PFSK-1 (cell line): ENCODE measurements at regions not wholly inside any gene's neighbourhood (a gene's known extent, or its start where the extent isn't known, plus 50 kb on each side); places are given as distances from the start of the nearest gene placed in this dataset.

ENCODE experiments used
- FOXP2 ChIP-seq: optimal IDR thresholded peaks from 2 replicates; pipeline ENCODE3; 2011; ENCODE audit warnings: borderline replicate concordance, control low read depth, inconsistent platforms; ENCODE audit not compliant: insufficient read depth; ENCODE audit errors: extremely low read length, extremely low read depth
- POLR2AphosphoS5 ChIP-seq: IDR thresholded peaks from 2 replicates; pipeline ENCODE4 v1.6.1; 2012; ENCODE audit warnings: low read depth, mild to moderate bottlenecking, control low read depth, low read length, moderate library complexity
- SIN3A ChIP-seq: IDR thresholded peaks from 2 replicates; pipeline ENCODE4 v1.6.1; 2012; ENCODE audit warnings: mild to moderate bottlenecking, low read length, moderate library complexity, borderline replicate concordance; ENCODE audit not compliant: insufficient read depth
- TAF1 ChIP-seq: IDR thresholded peaks from 2 replicates; pipeline ENCODE4 v1.6.1; 2012; ENCODE audit warnings: low read length, control low read depth, borderline replicate concordance; ENCODE audit not compliant: insufficient read depth
- TF ChIP-seq, protein P1 (sequence below), 2 experiments: IDR thresholded peaks; 2 replicates each; pipeline versions ENCODE4 v1.6.1 to v1.8.0; 2011 to 2012; ENCODE audit warnings: low read depth in 2 of 2, low read length in 2 of 2, control low read depth in 1 of 2, inconsistent platforms in 1 of 2, mild to moderate bottlenecking in 1 of 2, moderate library complexity in 1 of 2; ENCODE audit not compliant: insufficient read depth in 1 of 2

DNA sequence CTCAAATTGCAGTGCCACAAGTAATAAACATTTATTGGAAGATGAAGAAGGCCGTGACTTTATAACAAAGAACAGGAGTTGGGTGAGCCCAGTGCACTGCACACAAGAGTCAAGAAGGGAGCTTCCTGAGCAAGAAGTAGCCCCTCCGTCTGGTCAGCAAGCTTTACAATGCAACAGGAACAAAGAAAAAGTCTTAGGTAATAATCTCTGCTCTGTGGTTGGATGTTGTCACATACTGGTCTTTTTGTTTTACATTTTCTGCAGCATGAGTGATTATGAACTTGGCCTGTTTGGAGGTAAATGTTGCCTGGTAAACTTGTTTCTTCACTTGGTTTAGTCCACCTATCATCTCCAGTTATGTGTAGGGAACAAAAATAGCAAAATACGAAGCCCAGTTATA is 157.2 kb downstream of the KDM5D start:
- TF ChIP-seq, protein P1, sequence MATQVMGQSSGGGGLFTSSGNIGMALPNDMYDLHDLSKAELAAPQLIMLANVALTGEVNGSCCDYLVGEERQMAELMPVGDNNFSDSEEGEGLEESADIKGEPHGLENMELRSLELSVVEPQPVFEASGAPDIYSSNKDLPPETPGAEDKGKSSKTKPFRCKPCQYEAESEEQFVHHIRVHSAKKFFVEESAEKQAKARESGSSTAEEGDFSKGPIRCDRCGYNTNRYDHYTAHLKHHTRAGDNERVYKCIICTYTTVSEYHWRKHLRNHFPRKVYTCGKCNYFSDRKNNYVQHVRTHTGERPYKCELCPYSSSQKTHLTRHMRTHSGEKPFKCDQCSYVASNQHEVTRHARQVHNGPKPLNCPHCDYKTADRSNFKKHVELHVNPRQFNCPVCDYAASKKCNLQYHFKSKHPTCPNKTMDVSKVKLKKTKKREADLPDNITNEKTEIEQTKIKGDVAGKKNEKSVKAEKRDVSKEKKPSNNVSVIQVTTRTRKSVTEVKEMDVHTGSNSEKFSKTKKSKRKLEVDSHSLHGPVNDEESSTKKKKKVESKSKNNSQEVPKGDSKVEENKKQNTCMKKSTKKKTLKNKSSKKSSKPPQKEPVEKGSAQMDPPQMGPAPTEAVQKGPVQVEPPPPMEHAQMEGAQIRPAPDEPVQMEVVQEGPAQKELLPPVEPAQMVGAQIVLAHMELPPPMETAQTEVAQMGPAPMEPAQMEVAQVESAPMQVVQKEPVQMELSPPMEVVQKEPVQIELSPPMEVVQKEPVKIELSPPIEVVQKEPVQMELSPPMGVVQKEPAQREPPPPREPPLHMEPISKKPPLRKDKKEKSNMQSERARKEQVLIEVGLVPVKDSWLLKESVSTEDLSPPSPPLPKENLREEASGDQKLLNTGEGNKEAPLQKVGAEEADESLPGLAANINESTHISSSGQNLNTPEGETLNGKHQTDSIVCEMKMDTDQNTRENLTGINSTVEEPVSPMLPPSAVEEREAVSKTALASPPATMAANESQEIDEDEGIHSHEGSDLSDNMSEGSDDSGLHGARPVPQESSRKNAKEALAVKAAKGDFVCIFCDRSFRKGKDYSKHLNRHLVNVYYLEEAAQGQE (IDR thresholded peaks at IDR 0.05; ENCODE audit: insufficient read depth in 1 of 2, low read depth in 2 of 2, low read length in 2 of 2): no peak
- TF ChIP-seq SIN3A (no peak), FOXP2 (no peak), POLR2AphosphoS5 (no peak), TAF1 (no peak)

DNA sequence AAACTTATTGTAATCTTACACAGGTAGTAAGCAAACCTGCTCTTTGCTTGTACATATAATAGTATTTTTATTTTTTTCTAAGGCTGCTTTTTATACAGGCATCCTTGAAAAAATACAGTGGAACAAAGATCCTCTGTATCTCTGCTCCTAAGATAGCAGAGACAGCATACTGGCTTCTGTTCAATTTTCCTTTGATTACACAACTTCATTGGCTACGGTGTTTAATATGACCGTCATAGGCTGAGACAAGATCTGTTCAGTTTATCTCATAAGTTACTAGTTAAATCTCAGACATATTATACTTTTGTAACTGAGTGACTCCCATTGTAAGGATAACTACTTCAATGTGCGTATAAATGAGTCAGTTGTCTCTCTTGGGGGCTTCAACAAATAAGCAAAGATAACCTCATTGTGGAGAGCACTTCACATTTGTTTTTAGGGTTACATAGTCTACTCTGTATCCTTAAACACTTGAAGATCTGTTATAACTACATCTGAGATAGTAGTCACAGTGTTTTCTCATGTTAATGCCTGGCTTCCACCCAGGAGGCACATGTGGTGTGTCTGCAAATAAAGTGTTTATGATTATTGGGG is 166.1 kb downstream of the KDM5D start:
- TF ChIP-seq, protein P1 (IDR thresholded peaks at IDR 0.05; ENCODE audit: insufficient read depth in 1 of 2, low read depth in 2 of 2, low read length in 2 of 2): no peak
- TF ChIP-seq FOXP2 (no peak), POLR2AphosphoS5 (no peak), SIN3A (no peak), TAF1 (no peak)

DNA sequence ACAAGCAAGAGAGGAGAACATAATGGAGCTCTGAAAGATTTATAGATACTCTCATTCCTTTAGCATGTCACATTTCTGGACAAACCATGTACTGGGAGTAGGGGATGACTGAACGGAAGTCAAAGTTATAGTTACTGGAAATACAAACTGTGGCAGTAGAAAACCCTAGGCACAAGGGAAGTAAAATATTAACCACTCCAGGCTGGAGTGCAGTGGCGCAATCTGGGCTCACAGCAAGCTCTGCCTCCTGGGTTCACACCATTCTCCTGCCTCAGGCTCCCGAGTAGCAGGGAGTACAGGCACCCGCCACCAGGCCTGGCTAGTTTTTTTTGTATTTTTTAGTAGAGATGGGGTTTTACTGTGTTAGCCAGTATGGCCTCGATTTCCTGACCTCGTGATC is 167.3 kb downstream of the KDM5D start:
- no peak for TF ChIP-seq POLR2AphosphoS5
- TF ChIP-seq SIN3A: no peak
- TF ChIP-seq FOXP2: no peak
- TF ChIP-seq TAF1: no peak
- TF ChIP-seq, protein P1 (IDR thresholded peaks at IDR 0.05; ENCODE audit: insufficient read depth in 1 of 2, low read depth in 2 of 2, low read length in 2 of 2): no peak

DNA sequence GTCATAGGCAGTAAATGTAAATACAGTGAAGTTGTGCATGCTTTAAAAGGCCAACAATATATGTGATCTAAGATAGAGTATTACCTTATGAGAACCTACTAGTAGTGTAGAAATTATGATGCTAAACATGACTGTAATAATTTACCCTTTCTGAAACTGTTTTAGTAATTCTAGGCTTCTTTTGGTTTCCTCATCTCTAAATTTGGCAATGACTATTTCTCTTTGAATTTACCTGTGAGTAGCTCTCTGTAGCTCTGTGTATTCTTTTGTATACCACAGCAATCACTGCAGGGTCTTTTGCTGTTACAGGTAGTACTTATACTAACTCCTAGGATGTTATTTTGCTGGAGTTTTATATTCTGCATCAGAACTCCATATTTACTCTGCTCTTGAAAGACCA is 169.6 kb downstream of the KDM5D start:
- TF ChIP-seq, protein P1 (IDR thresholded peaks at IDR 0.05; ENCODE audit: insufficient read depth in 1 of 2, low read depth in 2 of 2, low read length in 2 of 2): no peak
- TF ChIP-seq FOXP2: no peak

DNA sequence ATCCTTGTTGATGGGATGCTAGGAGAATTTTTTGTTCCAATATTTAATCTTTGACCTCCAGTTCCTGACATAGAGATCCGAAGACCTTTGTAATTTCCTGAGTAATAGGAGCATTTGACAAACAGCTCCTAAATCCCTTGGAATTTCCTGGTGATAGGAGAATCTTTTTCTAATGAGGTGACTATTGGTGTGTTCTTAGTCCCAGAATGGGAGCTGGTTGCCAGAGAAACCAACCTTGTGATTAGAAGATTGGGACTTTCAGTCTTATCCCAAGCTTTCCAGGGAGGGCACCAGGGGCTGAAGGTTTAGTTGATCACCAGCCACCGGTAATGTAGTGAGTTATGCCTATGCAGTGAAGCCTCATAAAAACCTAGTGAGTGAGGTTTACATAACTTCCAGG is 170.9 kb downstream of the KDM5D start:
- TF ChIP-seq SIN3A: no peak
- no peak for TF ChIP-seq POLR2AphosphoS5
- TF ChIP-seq TAF1: no peak
- no peak for TF ChIP-seq FOXP2
- TF ChIP-seq, protein P1 (IDR thresholded peaks at IDR 0.05; ENCODE audit: insufficient read depth in 1 of 2, low read depth in 2 of 2, low read length in 2 of 2): no peak
